Activated CD4-positive, alpha-beta T cell treated with anti-CD3 and anti-CD28 coated beads for 36 hours (primary cell): ENCODE measurements at regions not wholly inside any gene's neighbourhood (a gene's known extent, or its start where the extent isn't known, plus 50 kb on each side); places are given as distances from the start of the nearest gene placed in this dataset.
"Not testable (repeated sequence)": the region's sequence is repeated elsewhere in the genome, so short reads cannot be mapped to it uniquely, and the experiment has no call there.

Source experiments
- ATAC-seq: fragments of 200-7000 bp; cut with Tn5 transposase; one replicate; pipeline ENCODE4 v1.10.0; 2021; ENCODE audit warnings: mild to moderate bottlenecking, moderate library complexity
- CTCF ChIA-PET: fragments of 350-600 bp; sonication (Branson Sonifier 250); formaldehyde crosslinking; loops from one replicate; lab custom pipeline; 2021; ENCODE audit warnings: antibody characterized with exemption; lab: Charles Lee
- POLR2A ChIA-PET: fragments of 350-600 bp; sonication (Branson Sonifier 250); formaldehyde crosslinking; loops from one replicate; lab custom pipeline; 2021; ENCODE audit warnings: antibody characterized with exemption, inconsistent platforms; lab: Charles Lee
- DNase-seq: peaks from one replicate; pipeline ENCODE4 v3.0.0-alpha.2; 2020
- H3K27ac Mint-ChIP-seq: one replicate; pipeline ENCODE4 v1.8.0; 2021; ENCODE audit warnings: mixed read lengths
- H3K27me3 Mint-ChIP-seq: one replicate; pipeline ENCODE4 v1.8.0; 2021; ENCODE audit warnings: mixed read lengths
- H3K36me3 Mint-ChIP-seq: one replicate; pipeline ENCODE4 v1.8.0; 2021; ENCODE audit warnings: low read depth, mixed read lengths
- H3K4me1 Mint-ChIP-seq: one replicate; pipeline ENCODE4 v1.8.0; 2021; ENCODE audit warnings: mixed read lengths
- H3K4me3 Mint-ChIP-seq: one replicate; pipeline ENCODE4 v1.8.0; 2021; ENCODE audit warnings: mild to moderate bottlenecking, moderate library complexity, mixed read lengths
- H3K9me3 Mint-ChIP-seq: one replicate; pipeline ENCODE4 v1.8.0; 2021; ENCODE audit warnings: low read depth, mixed read lengths
- intact Hi-C, 2 experiments: fragments of 100-400 bp; cut with DNase I in 1 of 2; cut with micrococcal nuclease in 1 of 2; formaldehyde crosslinking; loops; one replicate each; pipeline versions ENCODE4 v1.14.2 to v1.15.1; 2022 to 2024; cut with DNase I, micrococcal nuclease

DNA sequence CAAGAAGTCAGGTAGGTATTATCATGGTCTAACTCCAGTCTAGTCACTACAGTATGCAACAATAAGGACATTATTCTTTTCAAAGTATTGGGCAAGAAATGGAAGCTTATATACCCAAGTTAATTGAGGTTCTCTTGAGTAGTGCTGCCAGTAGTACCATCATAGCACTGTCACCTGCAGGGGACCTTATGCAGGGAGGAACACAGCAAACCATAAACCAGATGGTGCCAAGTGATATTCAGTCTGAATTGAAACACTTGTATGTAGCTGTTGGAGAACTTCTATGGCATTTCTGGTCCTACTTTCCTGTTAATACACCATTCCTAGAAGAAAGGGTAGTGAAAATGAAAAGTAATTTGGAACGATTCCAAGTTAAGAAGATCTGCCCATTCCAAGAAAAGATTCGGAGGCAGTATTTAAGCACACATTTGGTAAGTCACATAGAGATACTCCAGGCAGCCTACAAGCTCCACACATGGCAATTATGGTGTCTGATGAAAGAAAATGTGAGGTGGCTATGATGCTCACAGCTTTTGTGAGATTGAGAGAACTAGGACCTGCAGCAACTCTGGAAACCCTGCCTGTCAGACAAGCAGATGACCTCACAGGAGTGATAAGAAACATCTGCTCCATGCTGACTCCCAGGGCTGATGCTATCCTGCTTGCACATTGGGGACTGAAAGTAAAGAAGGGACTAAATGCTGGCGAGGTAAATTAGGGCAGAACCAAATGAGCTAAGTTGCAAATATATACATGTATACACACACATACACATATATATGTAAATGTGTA lies 174.7 kb downstream of the MC4R start:
- H3K27me3 Mint-ChIP-seq: no peaks in the 10 kb centered on the region
- intact Hi-C loops: no loop called here

DNA sequence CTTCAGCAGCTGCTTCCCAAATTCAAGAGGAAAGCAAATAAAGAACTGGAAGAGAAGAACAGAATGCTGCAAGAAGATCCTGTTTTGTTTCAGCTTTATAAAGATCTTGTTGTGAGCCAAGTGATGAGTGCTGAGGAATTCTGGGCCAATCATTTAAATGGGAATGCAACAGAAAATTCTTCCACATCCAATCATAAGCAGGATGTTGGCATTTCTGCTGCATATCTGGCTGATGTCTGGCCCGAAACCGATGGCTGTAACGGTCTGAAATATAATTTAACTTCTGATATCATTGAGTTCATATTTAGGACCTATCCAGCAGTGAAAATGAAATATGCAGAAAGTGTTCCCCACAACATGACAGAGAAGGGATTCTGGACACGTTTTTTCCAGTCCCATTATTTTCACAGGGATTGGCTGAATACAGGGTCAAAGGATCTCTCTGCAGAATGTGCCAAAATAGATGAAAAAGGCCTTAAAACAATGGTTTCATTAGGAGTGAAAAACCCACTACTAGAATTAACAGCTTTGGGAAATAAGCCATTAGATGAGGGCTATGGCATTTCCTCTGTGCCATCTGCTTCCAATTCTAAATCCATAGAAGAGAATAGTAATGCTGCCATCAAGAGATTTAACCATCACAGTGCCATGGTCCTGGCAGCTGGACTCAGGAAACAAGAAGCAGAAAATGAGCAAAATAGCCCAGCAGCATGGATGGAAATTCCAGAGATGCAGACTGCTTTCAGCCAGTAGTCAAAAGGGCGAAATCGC lies 175.6 kb downstream of the MC4R start:
- CTCF ChIA-PET: no interaction called here
- Mint-ChIP-seq H3K9me3 (no peaks in the 10 kb centered on the region), H3K27ac (no peak overlapping the region), H3K27me3 (no peaks in the 10 kb centered on the region), H3K4me1 (no peaks in the 10 kb centered on the region), H3K36me3 (no peaks in the 10 kb centered on the region), H3K4me3 (no peak overlapping the region)
- DNase-seq (no peak), ATAC-seq (no peak)
- intact Hi-C loops: no loop called here
- POLR2A ChIA-PET: no interaction called here

More for the DNA sequence above, 174.7 kb downstream of the MC4R start:
- Mint-ChIP-seq H3K9me3 (no peaks in the 10 kb centered on the region), H3K4me3 (no peak overlapping the region), H3K27ac (no peak overlapping the region), H3K36me3 (no peaks in the 10 kb centered on the region), H3K4me1 (no peaks in the 10 kb centered on the region)
- ATAC-seq (no peak), DNase-seq (no peak)
- POLR2A ChIA-PET: no interaction called here
- CTCF ChIA-PET: no interaction called here

DNA sequence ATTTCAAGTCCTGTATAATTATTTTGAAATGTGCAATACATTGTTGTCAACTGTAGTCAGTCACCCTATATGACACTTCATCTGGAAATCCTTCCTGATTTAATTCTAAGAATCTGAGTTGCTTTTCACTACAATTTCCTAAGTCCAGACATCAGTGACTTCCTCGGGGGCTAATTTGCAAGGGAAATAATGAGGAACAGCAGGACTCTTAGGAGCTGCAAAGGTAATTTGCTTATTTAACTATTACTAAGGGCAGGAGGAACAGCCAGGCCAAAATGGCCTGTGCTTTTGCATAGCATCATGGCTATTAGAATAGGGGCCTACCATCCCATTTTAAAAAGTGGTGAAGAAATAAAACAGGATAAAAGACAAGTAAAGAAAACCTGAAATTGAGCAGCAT lies 178.8 kb downstream of the MC4R start:
- Mint-ChIP-seq H3K27ac (no peak overlapping the region), H3K9me3 (no peaks in the 10 kb centered on the region), H3K4me1 (no peaks in the 10 kb centered on the region), H3K27me3 (peaks cover 2% of the 10 kb centered on the region), H3K36me3 (no peaks in the 10 kb centered on the region), H3K4me3 (no peak overlapping the region)
- intact Hi-C loops: no loop called here
- no peak for DNase-seq
- ATAC-seq: no peak
- POLR2A ChIA-PET: no interaction called here
- CTCF ChIA-PET: no interaction called here

GRCh38 chr18:60191926-60192325 lies 180.6 kb downstream of the MC4R start:
- POLR2A ChIA-PET: no interaction called here
- CTCF ChIA-PET: interaction anchor here (1.0 kb wide), 1 partner anchor 12 kb away, joined by 3 read pairs; no protein-coding TSS in a partner anchor

GRCh38 chr18:60189856-60190255 lies 182.7 kb downstream of the MC4R start:
- CTCF ChIA-PET: no interaction called here
- no peaks in the 10 kb centered on the region for H3K4me1 Mint-ChIP-seq
- H3K36me3 Mint-ChIP-seq: no peaks in the 10 kb centered on the region
- H3K27ac Mint-ChIP-seq: no peak overlapping the region
- no peak for ATAC-seq
- POLR2A ChIA-PET: no interaction called here
- H3K4me3 Mint-ChIP-seq: no peak overlapping the region
- peaks cover 2% of the 10 kb centered on the region for H3K27me3 Mint-ChIP-seq
- no peak for DNase-seq
- intact Hi-C loops: no loop called here
- no peaks in the 10 kb centered on the region for H3K9me3 Mint-ChIP-seq

More at GRCh38 chr18:60191926-60192325, 180.6 kb downstream of the MC4R start:
- H3K36me3 Mint-ChIP-seq: no peaks in the 10 kb centered on the region
- no peak overlapping the region for H3K27ac Mint-ChIP-seq
- no peaks in the 10 kb centered on the region for H3K4me1 Mint-ChIP-seq
- no peak for DNase-seq
- H3K27me3 Mint-ChIP-seq: peaks cover 2% of the 10 kb centered on the region
- no peak for ATAC-seq
- intact Hi-C loops: no loop called here
- no peak overlapping the region for H3K4me3 Mint-ChIP-seq
- H3K9me3 Mint-ChIP-seq: no peaks in the 10 kb centered on the region

GRCh38 chr18:60188958-60189357 lies 183.6 kb downstream of the MC4R start:
- no peaks in the 10 kb centered on the region for H3K9me3 Mint-ChIP-seq

GRCh38 chr18:60182223-60182622 lies 190.4 kb downstream of the MC4R start:
- Mint-ChIP-seq H3K9me3 (no peaks in the 10 kb centered on the region), H3K36me3 (no peaks in the 10 kb centered on the region), H3K27ac (no peak overlapping the region), H3K4me3 (no peak overlapping the region), H3K27me3 (no peaks in the 10 kb centered on the region), H3K4me1 (no peaks in the 10 kb centered on the region)
- POLR2A ChIA-PET: no interaction called here
- CTCF ChIA-PET: no interaction called here
- ATAC-seq (no peak), DNase-seq (no peak)
- intact Hi-C loops: no loop called here

More at GRCh38 chr18:60188958-60189357, 183.6 kb downstream of the MC4R start:
- Mint-ChIP-seq H3K36me3 (no peaks in the 10 kb centered on the region), H3K27ac (no peak overlapping the region), H3K4me1 (no peaks in the 10 kb centered on the region), H3K27me3 (peaks cover 2% of the 10 kb centered on the region), H3K4me3 (no peak overlapping the region)
- intact Hi-C loops: no loop called here
- POLR2A ChIA-PET: no interaction called here
- ATAC-seq (no peak), DNase-seq (no peak)
- CTCF ChIA-PET: interaction anchor here (0.5 kb wide), 1 partner anchor 406 kb away, joined by 3 read pairs; no protein-coding TSS in a partner anchor

GRCh38 chr18:60180671-60181070 lies 191.9 kb downstream of the MC4R start:
- Mint-ChIP-seq H3K4me3 (no peak overlapping the region), H3K36me3 (no peaks in the 10 kb centered on the region), H3K27me3 (no peaks in the 10 kb centered on the region), H3K9me3 (no peaks in the 10 kb centered on the region), H3K4me1 (no peaks in the 10 kb centered on the region), H3K27ac (no peak overlapping the region)
- DNase-seq: no peak
- ATAC-seq: no peak
- CTCF ChIA-PET: no interaction called here
- intact Hi-C loops: no loop called here
- POLR2A ChIA-PET: no interaction called here

- H3K36me3 Mint-ChIP-seq, DNase-seq, H3K9me3 Mint-ChIP-seq, H3K4me3 Mint-ChIP-seq, POLR2A ChIA-PET, H3K4me1 Mint-ChIP-seq, intact Hi-C loops, H3K27me3 Mint-ChIP-seq, ATAC-seq, H3K27ac Mint-ChIP-seq: not testable (repeated sequence)
- CTCF ChIA-PET: interaction anchor here (0.6 to 1.7 kb wide), 2 partner anchors 11 to 31 kb away, joined by 3 to 4 read pairs; no protein-coding TSS in a partner anchor
Measured at GRCh38 chr18:60178224-60178623, 194.4 kb downstream of the MC4R start.

DNA sequence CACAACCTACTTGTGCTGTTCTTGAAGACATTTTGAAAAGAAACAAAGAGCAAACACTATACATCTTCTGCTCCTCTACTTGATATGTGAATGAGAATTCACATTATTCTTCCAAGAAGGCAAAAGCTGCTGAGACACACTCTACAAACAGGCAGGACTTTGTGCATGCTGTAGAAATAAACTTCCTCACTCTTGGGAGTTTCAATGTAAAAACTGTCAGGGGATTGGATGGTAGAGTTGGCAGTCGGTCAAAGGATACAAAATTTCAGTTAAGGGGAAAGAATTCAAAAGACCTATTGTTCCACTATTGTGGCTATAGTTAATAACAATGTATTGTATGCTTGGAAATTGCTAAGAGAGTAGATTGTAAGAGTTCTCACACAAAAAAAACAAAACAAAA lies 196.3 kb downstream of the MC4R start:
- no peak overlapping the region for H3K4me3 Mint-ChIP-seq
- ChIA-PET CTCF (no interaction called here), POLR2A (no interaction called here)
- no peaks in the 10 kb centered on the region for H3K9me3 Mint-ChIP-seq
- ATAC-seq (no peak), DNase-seq (no peak)
- H3K36me3 Mint-ChIP-seq: no peaks in the 10 kb centered on the region
- no peaks in the 10 kb centered on the region for H3K27me3 Mint-ChIP-seq
- no peak overlapping the region for H3K27ac Mint-ChIP-seq
- intact Hi-C loops: no loop called here
- no peaks in the 10 kb centered on the region for H3K4me1 Mint-ChIP-seq

DNA sequence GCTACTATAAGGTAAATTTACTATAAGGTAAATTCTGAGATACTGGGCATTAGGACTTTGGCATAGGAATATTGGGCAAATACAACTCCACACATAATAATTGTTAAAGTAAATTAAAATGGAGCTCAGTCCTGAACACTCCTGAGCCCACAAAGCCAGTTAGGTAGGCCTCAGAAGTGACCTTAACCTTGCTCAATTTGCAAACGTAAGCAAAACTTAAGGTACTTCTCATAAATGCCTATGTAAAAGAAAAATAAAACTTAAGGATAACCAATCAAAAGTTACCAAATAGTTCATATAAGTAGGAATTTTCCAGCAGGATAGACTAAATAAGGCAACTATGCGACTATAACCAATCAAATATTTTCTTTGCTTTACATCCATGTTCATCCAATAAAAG lies 197.7 kb downstream of the MC4R start:
- ATAC-seq: no peak
- no peaks in the 10 kb centered on the region for H3K4me1 Mint-ChIP-seq
- ChIA-PET CTCF (no interaction called here), POLR2A (no interaction called here)
- H3K4me3 Mint-ChIP-seq: no peak overlapping the region
- intact Hi-C loops: no loop called here
- DNase-seq: no peak
- H3K27ac Mint-ChIP-seq: no peak overlapping the region
- H3K27me3 Mint-ChIP-seq: no peaks in the 10 kb centered on the region
- H3K9me3 Mint-ChIP-seq: no peaks in the 10 kb centered on the region
- no peaks in the 10 kb centered on the region for H3K36me3 Mint-ChIP-seq

GRCh38 chr18:60172030-60172429 lies 200.5 kb downstream of the MC4R start:
- DNase-seq (no peak), ATAC-seq (no peak)
- POLR2A ChIA-PET: no interaction called here
- Mint-ChIP-seq H3K4me3 (no peak overlapping the region), H3K9me3 (no peaks in the 10 kb centered on the region), H3K36me3 (no peaks in the 10 kb centered on the region), H3K27me3 (no peaks in the 10 kb centered on the region), H3K4me1 (no peaks in the 10 kb centered on the region), H3K27ac (no peak overlapping the region)
- CTCF ChIA-PET: interaction anchor here (0.7 to 1.5 kb wide), 3 partner anchors 12 to 624 kb away, joined by 3 read pairs; no protein-coding TSS in a partner anchor
- intact Hi-C loops: no loop called here
